HepG2 (cell line): ENCODE measurements at regions not wholly inside any gene's neighbourhood (a gene's known extent, or its start where the extent isn't known, plus 50 kb on each side); places are given as distances from the start of the nearest gene placed in this dataset.

Source experiments
- ATAC-seq: fragments of 200-7000 bp; cut with Tn5 transposase; 3 replicates; pipeline ENCODE4 v1.9.1; 2020; ENCODE audit warnings: mild to moderate bottlenecking, moderate library complexity
- BruUV-seq: library from RNA; stranded (reverse); fragments of 400-500 nt; replicated peaks from 2 replicates; lab custom pipeline; 2021; lab: Mats Ljungman, UMichigan
- CTCF ChIA-PET: fragments of 300-600 bp; formaldehyde crosslinking; extraction: SDS; loops from one replicate; lab custom pipeline; 2021; ENCODE audit warnings: low total read pairs, inconsistent platforms, low intra/inter-chr PET ratio; lab: Yijun Ruan, JAX
- POLR2A ChIA-PET: fragments of 350-600 bp; sonication (Branson Sonifier 250); formaldehyde crosslinking; loops from one replicate; lab custom pipeline; 2020; ENCODE audit warnings: antibody characterized with exemption, inconsistent platforms; lab: Yijun Ruan, JAX
- DNase-seq: peaks from one replicate; pipeline ENCODE4 v3.0.0-alpha.2; 2015; ENCODE audit warnings: low spot score
- FAIRE-seq: peaks from 3 replicates; lab custom pipeline; 2011; peaks lifted over from hg19 to GRCh38; lab: Jason Lieb, UNC
- H2AFZ ChIP-seq: one replicate; pipeline ENCODE4 v1.6.1; 2011; ENCODE audit warnings: low read length, inconsistent platforms
- H3K27ac ChIP-seq: fragments of 300-600 bp; 3 replicates; pipeline ENCODE4 v1.8.0; 2011; ENCODE audit warnings: mixed run types, mild to moderate bottlenecking, mixed read lengths, low read length, inconsistent platforms; ENCODE audit not compliant: insufficient read depth; ENCODE audit errors: extremely low read length
- H3K27me3 ChIP-seq, 2 experiments: fragments of 200-600 bp in 1 of 2; 2 replicates in 1 of 2; 3 replicates in 1 of 2; pipeline versions ENCODE4 v1.6.0 to v1.8.0; 2011; ENCODE audit warnings: low read length in 2 of 2, mild to moderate bottlenecking in 2 of 2, moderate library complexity in 2 of 2, inconsistent platforms in 1 of 2; ENCODE audit not compliant: insufficient read depth in 2 of 2, control insufficient read depth in 1 of 2
- H3K36me3 ChIP-seq, 2 experiments: fragments of 200-600 bp in 1 of 2; replicated peaks in 1 of 2; 2 replicates in 1 of 2; 3 replicates in 1 of 2; pipeline versions ENCODE4 v1.5.1 to v1.8.0; 2011; ENCODE audit warnings: low read length in 2 of 2, inconsistent platforms in 1 of 2; ENCODE audit not compliant: insufficient read depth in 2 of 2, control insufficient read depth in 1 of 2
- H3K4me1 ChIP-seq: 2 replicates; pipeline ENCODE4 v1.5.1; 2012; ENCODE audit warnings: low read length, inconsistent platforms; ENCODE audit not compliant: insufficient read depth
- H3K4me2 ChIP-seq: 2 replicates; pipeline ENCODE4 v1.6.0; 2011; ENCODE audit warnings: low read depth, low read length, inconsistent platforms
- H3K4me3 ChIP-seq, 3 experiments: fragments of 200-600 bp in 1 of 3; sonication (generic), shearing (Covaris generic) in 1 of 3; replicated peaks in 1 of 3; 2 replicates each; pipeline ENCODE4 v1.5.1; 2011 to 2016; ENCODE audit warnings: low read length in 3 of 3, inconsistent platforms in 2 of 3, low read depth in 2 of 3, mild to moderate bottlenecking in 2 of 3, control low read depth in 1 of 3, mixed read lengths in 1 of 3; ENCODE audit not compliant: insufficient read depth in 1 of 3
- H3K79me2 ChIP-seq: one replicate; pipeline ENCODE4 v1.6.1; 2011; ENCODE audit warnings: low read length, inconsistent platforms; ENCODE audit not compliant: insufficient read depth
- H3K9ac ChIP-seq: 2 replicates; pipeline ENCODE4 v1.6.0; 2011; ENCODE audit warnings: mild to moderate bottlenecking, low read depth, low read length, inconsistent platforms; ENCODE audit not compliant: insufficient read depth
- H3K9me3 ChIP-seq: 2 replicates; pipeline ENCODE4 v1.5.1; 2012; ENCODE audit warnings: mild to moderate bottlenecking, low read length
- H4K20me1 ChIP-seq: 2 replicates; pipeline ENCODE4 v1.6.0; 2011; ENCODE audit warnings: inconsistent platforms, mild to moderate bottlenecking, low read length, moderate library complexity; ENCODE audit not compliant: insufficient read depth
- AGO1 ChIP-seq: fragments of 200-400 bp; formaldehyde crosslinking; IDR thresholded peaks from 2 replicates; pipeline ENCODE4 v1.6.1; 2017; ENCODE audit warnings: mild to moderate bottlenecking, low read depth, low read length, moderate library complexity; ENCODE audit not compliant: poor library complexity, severe bottlenecking
- BCL3 ChIP-seq: sonication (generic); formaldehyde crosslinking; IDR thresholded peaks from 2 replicates; pipeline ENCODE4 v1.5.1; 2020; ENCODE audit warnings: mild to moderate bottlenecking, missing genetic modification reagents, moderate library complexity
- NONO ChIP-seq, 2 experiments: fragments of 450-650 bp in 1 of 2; sonication (generic) in 1 of 2; formaldehyde crosslinking in 1 of 2; IDR thresholded peaks in 1 of 2; conservative IDR thresholded peaks in 1 of 2; 2 replicates each; pipeline versions ENCODE4 v1.6.1 to v1.8.0; 2017 to 2022; ENCODE audit warnings: mild to moderate bottlenecking in 1 of 2, missing genetic modification reagents in 1 of 2, moderate library complexity in 1 of 2
- PREB ChIP-seq: sonication (generic); formaldehyde crosslinking; IDR thresholded peaks from 2 replicates; pipeline ENCODE4 v1.4.0; 2020; ENCODE audit warnings: missing genetic modification reagents
- REPIN1 ChIP-seq: sonication (generic); formaldehyde crosslinking; IDR thresholded peaks from 2 replicates; pipeline ENCODE4 v1.8.0; 2022; ENCODE audit warnings: missing genetic modification reagents, low read depth, mild to moderate bottlenecking, borderline replicate concordance
- SNRNP70 ChIP-seq: fragments of 200-400 bp; formaldehyde crosslinking; IDR thresholded peaks from 2 replicates; pipeline ENCODE4 v1.6.1; 2017; ENCODE audit warnings: mild to moderate bottlenecking, low read depth, low read length, moderate library complexity
- ZNF17 ChIP-seq: sonication (generic); formaldehyde crosslinking; IDR thresholded peaks from 2 replicates; pipeline ENCODE4 v1.5.0; 2020; ENCODE audit warnings: mild to moderate bottlenecking, missing genetic modification reagents
- ZNF552 ChIP-seq: sonication (generic); formaldehyde crosslinking; IDR thresholded peaks from 2 replicates; pipeline ENCODE4 v1.9.0; 2022; ENCODE audit warnings: missing genetic modification reagents, mild to moderate bottlenecking, borderline replicate concordance
- WGBS: methylation state at CpG from one replicate; pipeline ENCODE4 v1.1.6; 2017; ENCODE audit warnings: low lambda C conversion rate; 5-methylcytosine and 5-hydroxymethylcytosine counted together
- in situ Hi-C: cut with HindIII; loops from 2 replicates; pipeline ENCODE4 v1.10.0; 2017; ENCODE audit warnings: low pct_unique_long_range_greater_than_20kb; ENCODE audit not compliant: extremely low pct_ligation_motif_present
- intact Hi-C: fragments of 100-400 bp; cut with micrococcal nuclease; formaldehyde crosslinking; loops from one replicate; pipeline ENCODE4 v1.10.0; 2022; ENCODE audit not compliant: unreplicated experiment

DNA sequence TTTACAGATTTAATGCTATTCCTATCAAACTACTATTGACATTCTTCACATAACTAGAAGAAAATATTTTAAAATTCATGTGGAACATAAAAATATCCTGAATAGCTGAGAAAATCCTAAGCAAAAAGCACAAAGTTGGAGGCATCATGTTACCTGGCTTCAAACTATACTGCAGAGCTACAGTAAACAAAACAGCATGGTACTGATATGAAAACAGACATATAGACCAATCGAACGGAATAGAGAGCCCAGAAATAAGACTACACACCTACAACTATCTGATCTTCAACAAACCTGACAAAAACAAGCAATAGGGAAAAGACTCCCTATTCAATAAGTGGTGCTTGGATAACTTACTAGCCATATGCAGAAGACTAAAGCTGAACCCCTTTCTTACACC, 273.4 kb upstream of the GRIA3 start:
- in situ Hi-C loops (no loop called here), intact Hi-C loops (no loop called here)
- Histone ChIP-seq H3K36me3 (no peaks in the 10 kb centered on the region), H3K27ac (no peak overlapping the region), H3K9me3 (no peaks in the 10 kb centered on the region), H3K4me1 (no peaks in the 10 kb centered on the region), H3K4me2 (no peak overlapping the region), H4K20me1 (no peaks in the 10 kb centered on the region), H3K27me3 (no peaks in the 10 kb centered on the region), H3K9ac (no peak overlapping the region), H3K4me3 (no peak overlapping the region), H2AFZ (no peak overlapping the region), H3K79me2 (no peaks in the 10 kb centered on the region)
- DNase-seq: no peak
- WGBS: 0% methylated on average over 2 of the region's 2 CpGs
- no peak for FAIRE-seq
- ChIA-PET CTCF (no interaction called here), POLR2A (no interaction called here)
- BruUV-seq: no TSS peak
- ATAC-seq: no peak
- no peak for TF ChIP-seq AGO1
- no peak for TF ChIP-seq NONO (IDR thresholded peaks at IDR 0.05)
- no peak for TF ChIP-seq NONO (CRISPR knock-in tag; conservative IDR thresholded peaks at IDR 0.05)
- no peak for TF ChIP-seq SNRNP70
- no peak for TF ChIP-seq ZNF552 (CRISPR knock-in tag)
- TF ChIP-seq BCL3 (CRISPR knock-in tag): no peak
- TF ChIP-seq ZNF17 (CRISPR knock-in tag): no peak
- no peak for TF ChIP-seq REPIN1 (CRISPR knock-in tag)
- no peak for TF ChIP-seq PREB (CRISPR knock-in tag)
